ENCODE measurements at regions not wholly inside any gene's neighbourhood (a gene's known extent, or its start where the extent isn't known, plus 50 kb on each side); places are given as distances from the start of the nearest gene placed in this dataset.
"Not testable (repeated sequence)": the region's sequence is repeated elsewhere in the genome, so short reads cannot be mapped to it uniquely, and the experiment has no call there.

DNA sequence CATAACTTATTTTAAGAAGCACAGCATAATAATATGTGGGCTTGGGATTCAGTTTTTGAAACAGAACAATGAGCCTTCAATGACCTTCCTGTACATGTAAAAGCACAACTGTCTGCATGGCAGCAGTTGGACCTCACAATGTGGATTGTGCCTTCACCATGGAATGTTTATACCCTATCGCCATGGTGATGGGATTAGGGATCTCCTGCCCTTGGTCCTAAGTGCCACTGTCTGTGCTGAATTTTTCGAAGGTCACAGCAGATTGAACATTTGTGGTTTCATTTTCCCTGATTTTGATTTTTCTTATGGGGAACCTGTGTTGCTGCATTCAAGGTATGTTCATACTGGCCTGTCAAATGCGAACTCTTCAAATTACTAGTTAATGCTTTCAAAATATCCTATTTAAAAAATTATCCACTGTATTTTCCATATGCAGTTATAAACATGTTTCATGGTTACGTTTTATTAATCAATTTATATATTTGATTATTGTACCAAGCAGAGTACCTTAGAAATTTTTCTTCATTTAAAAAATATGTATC is 249.6 kb upstream of the TPTE start:
- TF ChIP-seq, protein P1, sequence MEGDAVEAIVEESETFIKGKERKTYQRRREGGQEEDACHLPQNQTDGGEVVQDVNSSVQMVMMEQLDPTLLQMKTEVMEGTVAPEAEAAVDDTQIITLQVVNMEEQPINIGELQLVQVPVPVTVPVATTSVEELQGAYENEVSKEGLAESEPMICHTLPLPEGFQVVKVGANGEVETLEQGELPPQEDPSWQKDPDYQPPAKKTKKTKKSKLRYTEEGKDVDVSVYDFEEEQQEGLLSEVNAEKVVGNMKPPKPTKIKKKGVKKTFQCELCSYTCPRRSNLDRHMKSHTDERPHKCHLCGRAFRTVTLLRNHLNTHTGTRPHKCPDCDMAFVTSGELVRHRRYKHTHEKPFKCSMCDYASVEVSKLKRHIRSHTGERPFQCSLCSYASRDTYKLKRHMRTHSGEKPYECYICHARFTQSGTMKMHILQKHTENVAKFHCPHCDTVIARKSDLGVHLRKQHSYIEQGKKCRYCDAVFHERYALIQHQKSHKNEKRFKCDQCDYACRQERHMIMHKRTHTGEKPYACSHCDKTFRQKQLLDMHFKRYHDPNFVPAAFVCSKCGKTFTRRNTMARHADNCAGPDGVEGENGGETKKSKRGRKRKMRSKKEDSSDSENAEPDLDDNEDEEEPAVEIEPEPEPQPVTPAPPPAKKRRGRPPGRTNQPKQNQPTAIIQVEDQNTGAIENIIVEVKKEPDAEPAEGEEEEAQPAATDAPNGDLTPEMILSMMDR (IDR thresholded peaks at IDR 0.05), result not testable (repeated sequence)
- TF ChIP-seq EP300 (IDR thresholded peaks at IDR 0.05), result not testable (repeated sequence)
